ENCODE measurements at regions not wholly inside any gene's neighbourhood (a gene's known extent, or its start where the extent isn't known, plus 50 kb on each side); places are given as distances from the start of the nearest gene placed in this dataset.
A peak's percentile ranks its signal among the peaks of the same experiment; 100 is the strongest.
"Not testable (repeated sequence)": the region's sequence is repeated elsewhere in the genome, so short reads cannot be mapped to it uniquely, and the experiment has no call there.

- in situ Hi-C loops (cut with HindIII; ENCODE audit: low pct_ligation_motif_present, low pct_unique_long_range_greater_than_20kb, low sequenced_read_pairs); DNase-seq: not testable (repeated sequence)
Measured at GRCh38 chr1:146474216-146474615, 245.4 kb upstream of the NOTCH2NLA start.

GRCh38 chr1:146472192-146472861, 243.5 kb upstream of the NOTCH2NLA start:
- in situ Hi-C loops (cut with HindIII; ENCODE audit: low pct_ligation_motif_present, low pct_unique_long_range_greater_than_20kb, low sequenced_read_pairs) = not testable (repeated sequence)
- peak; percentile 72 for DNase-seq

- in situ Hi-C loops (cut with HindIII; ENCODE audit: low pct_ligation_motif_present, low pct_unique_long_range_greater_than_20kb, low sequenced_read_pairs); DNase-seq: not testable (repeated sequence)
Measured at GRCh38 chr1:146459939-146460338, 231.1 kb upstream of the NOTCH2NLA start.

GRCh38 chr1:146459308-146459707, 230.5 kb upstream of the NOTCH2NLA start:
- in situ Hi-C loops (cut with HindIII; ENCODE audit: low pct_ligation_motif_present, low pct_unique_long_range_greater_than_20kb, low sequenced_read_pairs); DNase-seq: not testable (repeated sequence)

- in situ Hi-C loops (cut with HindIII; ENCODE audit: low pct_ligation_motif_present, low pct_unique_long_range_greater_than_20kb, low sequenced_read_pairs); DNase-seq: not testable (repeated sequence)
Measured at GRCh38 chr1:146448877-146449246, 220.0 kb upstream of the NOTCH2NLA start.

GRCh38 chr1:146448212-146448876, 219.5 kb upstream of the NOTCH2NLA start:
- DNase-seq; in situ Hi-C loops (cut with HindIII; ENCODE audit: low pct_ligation_motif_present, low pct_unique_long_range_greater_than_20kb, low sequenced_read_pairs): not testable (repeated sequence)

- in situ Hi-C loops (cut with HindIII; ENCODE audit: low pct_ligation_motif_present, low pct_unique_long_range_greater_than_20kb, low sequenced_read_pairs); DNase-seq: not testable (repeated sequence)
Measured at GRCh38 chr1:146443871-146444222, 215.0 kb upstream of the NOTCH2NLA start.

GRCh38 chr1:146443088-146443870, 214.5 kb upstream of the NOTCH2NLA start:
- DNase-seq; in situ Hi-C loops (cut with HindIII; ENCODE audit: low pct_ligation_motif_present, low pct_unique_long_range_greater_than_20kb, low sequenced_read_pairs): not testable (repeated sequence)

GRCh38 chr1:146438543-146438942, 209.7 kb upstream of the NOTCH2NLA start:
- DNase-seq; in situ Hi-C loops (cut with HindIII; ENCODE audit: low pct_ligation_motif_present, low pct_unique_long_range_greater_than_20kb, low sequenced_read_pairs): not testable (repeated sequence)

GRCh38 chr1:146416642-146417041, 187.8 kb upstream of the NOTCH2NLA start:
- in situ Hi-C loops (cut with HindIII; ENCODE audit: low pct_ligation_motif_present, low pct_unique_long_range_greater_than_20kb, low sequenced_read_pairs); DNase-seq: not testable (repeated sequence)

GRCh38 chr1:146415017-146415416, 186.2 kb upstream of the NOTCH2NLA start:
- DNase-seq = not testable (repeated sequence)

GRCh38 chr1:146413911-146414310, 185.1 kb upstream of the NOTCH2NLA start:
- in situ Hi-C loops (cut with HindIII; ENCODE audit: low pct_ligation_motif_present, low pct_unique_long_range_greater_than_20kb, low sequenced_read_pairs); DNase-seq: not testable (repeated sequence)

More at GRCh38 chr1:146415017-146415416, 186.2 kb upstream of the NOTCH2NLA start:
- in situ Hi-C loops (cut with HindIII; ENCODE audit: low pct_ligation_motif_present, low pct_unique_long_range_greater_than_20kb, low sequenced_read_pairs) = not testable (repeated sequence)

GRCh38 chr1:146411923-146412322, 183.1 kb upstream of the NOTCH2NLA start:
- DNase-seq; in situ Hi-C loops (cut with HindIII; ENCODE audit: low pct_ligation_motif_present, low pct_unique_long_range_greater_than_20kb, low sequenced_read_pairs): not testable (repeated sequence)

- in situ Hi-C loops (cut with HindIII; ENCODE audit: low pct_ligation_motif_present, low pct_unique_long_range_greater_than_20kb, low sequenced_read_pairs); DNase-seq: not testable (repeated sequence)
Measured at GRCh38 chr1:146409817-146410441, 181.1 kb upstream of the NOTCH2NLA start.

- DNase-seq; in situ Hi-C loops (cut with HindIII; ENCODE audit: low pct_ligation_motif_present, low pct_unique_long_range_greater_than_20kb, low sequenced_read_pairs): not testable (repeated sequence)
Measured at GRCh38 chr1:146409116-146409801, 180.4 kb upstream of the NOTCH2NLA start.

- in situ Hi-C loops (cut with HindIII; ENCODE audit: low pct_ligation_motif_present, low pct_unique_long_range_greater_than_20kb, low sequenced_read_pairs) = not testable (repeated sequence)
- DNase-seq = peak; percentile 13
Measured at GRCh38 chr1:146401281-146401825, 172.5 kb upstream of the NOTCH2NLA start.

- DNase-seq; in situ Hi-C loops (cut with HindIII; ENCODE audit: low pct_ligation_motif_present, low pct_unique_long_range_greater_than_20kb, low sequenced_read_pairs): not testable (repeated sequence)
Measured at GRCh38 chr1:146400173-146401121, 171.6 kb upstream of the NOTCH2NLA start.

All from ACHN (cell line).